WTC11 (cell line): ENCODE measurements at regions not wholly inside any gene's neighbourhood (a gene's known extent, or its start where the extent isn't known, plus 50 kb on each side); places are given as distances from the start of the nearest gene placed in this dataset.

Experiments used
- ATAC-seq: fragments of 200-7000 bp; cut with Tn5 transposase; 2 replicates; pipeline ENCODE4 v1.10.0; 2021; ENCODE audit warnings: mild to moderate bottlenecking, moderate library complexity
- CTCF ChIA-PET: fragments of 300-600 bp; sonication (Branson Sonifier 250); formaldehyde crosslinking; loops from one replicate; lab custom pipeline; 2021; ENCODE audit warnings: antibody characterized with exemption; lab: Charles Lee
- POLR2A ChIA-PET: fragments of 350-600 bp; sonication (Branson Sonifier 250); formaldehyde crosslinking; loops from one replicate; lab custom pipeline; 2021; ENCODE audit warnings: antibody characterized with exemption; lab: Charles Lee
- DNase-seq: peaks from one replicate; pipeline ENCODE4 v3.0.0; 2021; ENCODE audit warnings: low spot score
- H3K27ac Mint-ChIP-seq: 2 replicates; pipeline ENCODE4 v1.8.0; 2021; ENCODE audit warnings: mixed read lengths
- H3K27me3 Mint-ChIP-seq: 2 replicates; pipeline ENCODE4 v1.8.0; 2021; ENCODE audit warnings: low read depth, mild to moderate bottlenecking, moderate library complexity, mixed read lengths
- H3K36me3 Mint-ChIP-seq: 2 replicates; pipeline ENCODE4 v1.8.0; 2021; ENCODE audit warnings: mixed read lengths
- H3K4me1 Mint-ChIP-seq: 2 replicates; pipeline ENCODE4 v1.8.0; 2022; ENCODE audit warnings: mixed read lengths
- H3K4me3 Mint-ChIP-seq: 2 replicates; pipeline ENCODE4 v1.8.0; 2021; ENCODE audit warnings: mild to moderate bottlenecking, moderate library complexity, mixed read lengths
- H3K9me3 Mint-ChIP-seq: 2 replicates; pipeline ENCODE4 v1.8.0; 2021; ENCODE audit warnings: mixed read lengths
- ATF1 ChIP-seq: sonication (generic); formaldehyde crosslinking; IDR thresholded peaks from 2 replicates; pipeline ENCODE4 v1.8.1; 2023; ENCODE audit warnings: mild to moderate bottlenecking, moderate library complexity, missing genetic modification reagents
- ATF2 ChIP-seq: sonication (generic); formaldehyde crosslinking; IDR thresholded peaks from 2 replicates; pipeline ENCODE4 v1.8.1; 2022; ENCODE audit warnings: low read depth, missing genetic modification reagents, borderline replicate concordance
- ATF3 ChIP-seq: sonication (generic); formaldehyde crosslinking; conservative IDR thresholded peaks from 2 replicates; pipeline ENCODE4 v1.8.1; 2022; ENCODE audit warnings: mild to moderate bottlenecking, missing genetic modification reagents
- ELF4 ChIP-seq: sonication (generic); formaldehyde crosslinking; IDR thresholded peaks from 2 replicates; pipeline ENCODE4 v1.8.1; 2022; ENCODE audit warnings: low read depth, mild to moderate bottlenecking, moderate library complexity, missing genetic modification reagents
- FOXP1 ChIP-seq: sonication (generic); formaldehyde crosslinking; IDR thresholded peaks from 2 replicates; pipeline ENCODE4 v1.8.0; 2022; ENCODE audit warnings: missing genetic modification reagents, mild to moderate bottlenecking, moderate library complexity, borderline replicate concordance
- HMGA2 ChIP-seq: fragments of 250-450 bp; sonication (Bioruptor Pico); IDR thresholded peaks from 2 replicates; pipeline ENCODE4 v1.4.0; 2021; ENCODE audit warnings: mild to moderate bottlenecking, moderate library complexity
- IRF2 ChIP-seq: sonication (generic); formaldehyde crosslinking; IDR thresholded peaks from 2 replicates; pipeline ENCODE4 v1.8.0; 2022; ENCODE audit warnings: low read depth, missing genetic modification reagents, borderline replicate concordance
- JAZF1 ChIP-seq: fragments of 250-450 bp; sonication (Bioruptor Pico); IDR thresholded peaks from 2 replicates; pipeline ENCODE4 v1.9.0; 2021; ENCODE audit warnings: moderate library complexity, mild to moderate bottlenecking, inconsistent platforms
- NR1H2 ChIP-seq: sonication (generic); formaldehyde crosslinking; IDR thresholded peaks from 2 replicates; pipeline ENCODE4 v1.9.0; 2021; ENCODE audit warnings: mild to moderate bottlenecking, moderate library complexity, missing genetic modification reagents
- PRRX2 ChIP-seq: fragments of 250-450 bp; sonication (Bioruptor Pico); IDR thresholded peaks from 2 replicates; pipeline ENCODE4 v1.8.0; 2021; ENCODE audit warnings: mild to moderate bottlenecking
- SMAD4 ChIP-seq: sonication (generic); formaldehyde crosslinking; IDR thresholded peaks from 2 replicates; pipeline ENCODE4 v1.8.0; 2022; ENCODE audit warnings: mild to moderate bottlenecking, missing genetic modification reagents
- TCF7 ChIP-seq: sonication (generic); formaldehyde crosslinking; IDR thresholded peaks from 2 replicates; pipeline ENCODE4 v1.8.0; 2022; ENCODE audit warnings: mild to moderate bottlenecking, low read depth, missing genetic modification reagents, moderate library complexity
- TEAD1 ChIP-seq: sonication (generic); formaldehyde crosslinking; IDR thresholded peaks from 2 replicates; pipeline ENCODE4 v1.8.0; 2022; ENCODE audit warnings: mild to moderate bottlenecking, missing genetic modification reagents
- USF2 ChIP-seq: sonication (generic); formaldehyde crosslinking; IDR thresholded peaks from 2 replicates; pipeline ENCODE4 v1.8.1; 2023; ENCODE audit warnings: mild to moderate bottlenecking, missing genetic modification reagents, moderate library complexity
- ZNF281 ChIP-seq: sonication (generic); formaldehyde crosslinking; IDR thresholded peaks from 2 replicates; pipeline ENCODE4 v1.8.0; 2023; ENCODE audit warnings: mild to moderate bottlenecking, missing genetic modification reagents
- ZNF396 ChIP-seq: fragments of 250-450 bp; sonication (Bioruptor Pico); IDR thresholded peaks from 2 replicates; pipeline ENCODE4 v1.8.0; 2021; ENCODE audit warnings: mild to moderate bottlenecking, moderate library complexity, borderline replicate concordance
- TF ChIP-seq, protein P1 (sequence below): sonication (generic); formaldehyde crosslinking; IDR thresholded peaks from 2 replicates; pipeline ENCODE4 v1.8.0; 2022; ENCODE audit warnings: missing genetic modification reagents
- TF ChIP-seq, protein P2 (sequence below): sonication (generic); formaldehyde crosslinking; IDR thresholded peaks from 2 replicates; pipeline ENCODE4 v1.8.0; 2022; ENCODE audit warnings: mild to moderate bottlenecking, missing genetic modification reagents
- TF ChIP-seq, protein P3 (sequence below): fragments of 200-600 bp; IDR thresholded peaks from 2 replicates; pipeline ENCODE4 v1.8.0; 2022; ENCODE audit warnings: antibody characterized with exemption
- TF ChIP-seq, protein P4 (sequence below): fragments of 250-450 bp; sonication (Bioruptor Pico); IDR thresholded peaks from 2 replicates; pipeline ENCODE4 v1.8.0; 2021; ENCODE audit warnings: mild to moderate bottlenecking

DNA sequence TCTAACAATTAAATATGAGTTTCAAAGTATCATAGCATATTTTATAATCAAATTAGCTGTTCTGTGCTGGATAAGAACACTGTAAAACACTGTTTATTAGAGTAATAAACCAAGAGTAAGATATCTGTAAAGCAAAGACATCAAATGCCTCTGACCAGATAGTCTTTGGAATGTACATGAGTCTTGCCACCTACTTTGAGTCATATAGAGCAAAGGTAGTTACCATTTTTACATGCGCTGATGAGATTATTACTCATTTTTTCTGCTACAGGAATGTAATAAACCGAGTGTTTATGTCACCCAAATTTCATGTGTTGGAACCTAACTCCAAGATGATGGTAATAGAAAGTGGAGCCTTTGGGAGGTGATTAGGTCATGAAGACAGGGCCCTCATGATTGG, 654.5 kb downstream of the CETN3 start:
- ATAC-seq (no peak), DNase-seq (no peak)
- no peaks in the 10 kb centered on the region for H3K4me1 Mint-ChIP-seq
- ChIA-PET POLR2A (no interaction called here), CTCF (no interaction called here)
- no peak overlapping the region for H3K27ac Mint-ChIP-seq
- TF ChIP-seq IRF2 (CRISPR knock-in tag) (no peak), ELF4 (CRISPR knock-in tag) (no peak), ATF1 (CRISPR knock-in tag) (no peak), ZNF396 (CRISPR knock-in tag) (no peak), ZNF281 (no peak), HMGA2 (CRISPR knock-in tag) (no peak), JAZF1 (CRISPR knock-in tag) (no peak), TEAD1 (CRISPR knock-in tag) (no peak)
- TF ChIP-seq, protein P1, sequence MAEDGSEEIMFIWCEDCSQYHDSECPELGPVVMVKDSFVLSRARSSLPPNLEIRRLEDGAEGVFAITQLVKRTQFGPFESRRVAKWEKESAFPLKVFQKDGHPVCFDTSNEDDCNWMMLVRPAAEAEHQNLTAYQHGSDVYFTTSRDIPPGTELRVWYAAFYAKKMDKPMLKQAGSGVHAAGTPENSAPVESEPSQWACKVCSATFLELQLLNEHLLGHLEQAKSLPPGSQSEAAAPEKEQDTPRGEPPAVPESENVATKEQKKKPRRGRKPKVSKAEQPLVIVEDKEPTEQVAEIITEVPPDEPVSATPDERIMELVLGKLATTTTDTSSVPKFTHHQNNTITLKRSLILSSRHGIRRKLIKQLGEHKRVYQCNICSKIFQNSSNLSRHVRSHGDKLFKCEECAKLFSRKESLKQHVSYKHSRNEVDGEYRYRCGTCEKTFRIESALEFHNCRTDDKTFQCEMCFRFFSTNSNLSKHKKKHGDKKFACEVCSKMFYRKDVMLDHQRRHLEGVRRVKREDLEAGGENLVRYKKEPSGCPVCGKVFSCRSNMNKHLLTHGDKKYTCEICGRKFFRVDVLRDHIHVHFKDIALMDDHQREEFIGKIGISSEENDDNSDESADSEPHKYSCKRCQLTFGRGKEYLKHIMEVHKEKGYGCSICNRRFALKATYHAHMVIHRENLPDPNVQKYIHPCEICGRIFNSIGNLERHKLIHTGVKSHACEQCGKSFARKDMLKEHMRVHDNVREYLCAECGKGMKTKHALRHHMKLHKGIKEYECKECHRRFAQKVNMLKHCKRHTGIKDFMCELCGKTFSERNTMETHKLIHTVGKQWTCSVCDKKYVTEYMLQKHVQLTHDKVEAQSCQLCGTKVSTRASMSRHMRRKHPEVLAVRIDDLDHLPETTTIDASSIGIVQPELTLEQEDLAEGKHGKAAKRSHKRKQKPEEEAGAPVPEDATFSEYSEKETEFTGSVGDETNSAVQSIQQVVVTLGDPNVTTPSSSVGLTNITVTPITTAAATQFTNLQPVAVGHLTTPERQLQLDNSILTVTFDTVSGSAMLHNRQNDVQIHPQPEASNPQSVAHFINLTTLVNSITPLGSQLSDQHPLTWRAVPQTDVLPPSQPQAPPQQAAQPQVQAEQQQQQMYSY (CRISPR knock-in tag), result no peak
- TF ChIP-seq, protein P2, sequence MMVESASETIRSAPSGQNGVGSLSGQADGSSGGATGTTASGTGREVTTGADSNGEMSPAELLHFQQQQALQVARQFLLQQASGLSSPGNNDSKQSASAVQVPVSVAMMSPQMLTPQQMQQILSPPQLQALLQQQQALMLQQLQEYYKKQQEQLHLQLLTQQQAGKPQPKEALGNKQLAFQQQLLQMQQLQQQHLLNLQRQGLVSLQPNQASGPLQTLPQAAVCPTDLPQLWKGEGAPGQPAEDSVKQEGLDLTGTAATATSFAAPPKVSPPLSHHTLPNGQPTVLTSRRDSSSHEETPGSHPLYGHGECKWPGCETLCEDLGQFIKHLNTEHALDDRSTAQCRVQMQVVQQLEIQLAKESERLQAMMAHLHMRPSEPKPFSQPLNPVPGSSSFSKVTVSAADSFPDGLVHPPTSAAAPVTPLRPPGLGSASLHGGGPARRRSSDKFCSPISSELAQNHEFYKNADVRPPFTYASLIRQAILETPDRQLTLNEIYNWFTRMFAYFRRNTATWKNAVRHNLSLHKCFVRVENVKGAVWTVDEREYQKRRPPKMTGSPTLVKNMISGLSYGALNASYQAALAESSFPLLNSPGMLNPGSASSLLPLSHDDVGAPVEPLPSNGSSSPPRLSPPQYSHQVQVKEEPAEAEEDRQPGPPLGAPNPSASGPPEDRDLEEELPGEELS, result no peak
- TF ChIP-seq, all 79 proteins: peak for 0
- Mint-ChIP-seq H3K9me3 (0 out of 2 replicates have a peak, but pooled peaks cover 3% of the 10 kb centered on the region), H3K27me3 (no peaks in the 10 kb centered on the region), H3K36me3 (no peaks in the 10 kb centered on the region), H3K4me3 (no peak overlapping the region)

GRCh38 chr5:89735082-89735481, 674.5 kb downstream of the CETN3 start:
- no peak overlapping the region for H3K27ac Mint-ChIP-seq
- H3K9me3 Mint-ChIP-seq, result no peaks in the 10 kb centered on the region
- H3K4me3 Mint-ChIP-seq, result no peak overlapping the region
- no peaks in the 10 kb centered on the region for H3K36me3 Mint-ChIP-seq
- POLR2A ChIA-PET, result no interaction called here
- CTCF ChIA-PET, result no interaction called here
- H3K4me1 Mint-ChIP-seq, result peaks cover 3% of the 10 kb centered on the region
- TF ChIP-seq, protein P3, sequence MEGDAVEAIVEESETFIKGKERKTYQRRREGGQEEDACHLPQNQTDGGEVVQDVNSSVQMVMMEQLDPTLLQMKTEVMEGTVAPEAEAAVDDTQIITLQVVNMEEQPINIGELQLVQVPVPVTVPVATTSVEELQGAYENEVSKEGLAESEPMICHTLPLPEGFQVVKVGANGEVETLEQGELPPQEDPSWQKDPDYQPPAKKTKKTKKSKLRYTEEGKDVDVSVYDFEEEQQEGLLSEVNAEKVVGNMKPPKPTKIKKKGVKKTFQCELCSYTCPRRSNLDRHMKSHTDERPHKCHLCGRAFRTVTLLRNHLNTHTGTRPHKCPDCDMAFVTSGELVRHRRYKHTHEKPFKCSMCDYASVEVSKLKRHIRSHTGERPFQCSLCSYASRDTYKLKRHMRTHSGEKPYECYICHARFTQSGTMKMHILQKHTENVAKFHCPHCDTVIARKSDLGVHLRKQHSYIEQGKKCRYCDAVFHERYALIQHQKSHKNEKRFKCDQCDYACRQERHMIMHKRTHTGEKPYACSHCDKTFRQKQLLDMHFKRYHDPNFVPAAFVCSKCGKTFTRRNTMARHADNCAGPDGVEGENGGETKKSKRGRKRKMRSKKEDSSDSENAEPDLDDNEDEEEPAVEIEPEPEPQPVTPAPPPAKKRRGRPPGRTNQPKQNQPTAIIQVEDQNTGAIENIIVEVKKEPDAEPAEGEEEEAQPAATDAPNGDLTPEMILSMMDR, result no peak
- no peak for TF ChIP-seq USF2 (CRISPR knock-in tag)
- TF ChIP-seq TCF7, result no peak
- no peak for TF ChIP-seq PRRX2 (CRISPR knock-in tag)
- no peak for TF ChIP-seq SMAD4
- TF ChIP-seq, protein P4, sequence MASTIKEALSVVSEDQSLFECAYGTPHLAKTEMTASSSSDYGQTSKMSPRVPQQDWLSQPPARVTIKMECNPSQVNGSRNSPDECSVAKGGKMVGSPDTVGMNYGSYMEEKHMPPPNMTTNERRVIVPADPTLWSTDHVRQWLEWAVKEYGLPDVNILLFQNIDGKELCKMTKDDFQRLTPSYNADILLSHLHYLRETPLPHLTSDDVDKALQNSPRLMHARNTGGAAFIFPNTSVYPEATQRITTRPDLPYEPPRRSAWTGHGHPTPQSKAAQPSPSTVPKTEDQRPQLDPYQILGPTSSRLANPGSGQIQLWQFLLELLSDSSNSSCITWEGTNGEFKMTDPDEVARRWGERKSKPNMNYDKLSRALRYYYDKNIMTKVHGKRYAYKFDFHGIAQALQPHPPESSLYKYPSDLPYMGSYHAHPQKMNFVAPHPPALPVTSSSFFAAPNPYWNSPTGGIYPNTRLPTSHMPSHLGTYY (CRISPR knock-in tag), result no peak
- TF ChIP-seq ATF2 (CRISPR knock-in tag), result no peak
- no peak for TF ChIP-seq FOXP1 (CRISPR knock-in tag)
- TF ChIP-seq ATF3 (CRISPR knock-in tag), result no peak
- no peak for TF ChIP-seq NR1H2
- ATAC-seq, result no peak
- DNase-seq, result no peak
- no peaks in the 10 kb centered on the region for H3K27me3 Mint-ChIP-seq
